ENCODE measurements at regions not wholly inside any gene's neighbourhood (a gene's known extent, or its start where the extent isn't known, plus 50 kb on each side); places are given as distances from the start of the nearest gene placed in this dataset.

DNA sequence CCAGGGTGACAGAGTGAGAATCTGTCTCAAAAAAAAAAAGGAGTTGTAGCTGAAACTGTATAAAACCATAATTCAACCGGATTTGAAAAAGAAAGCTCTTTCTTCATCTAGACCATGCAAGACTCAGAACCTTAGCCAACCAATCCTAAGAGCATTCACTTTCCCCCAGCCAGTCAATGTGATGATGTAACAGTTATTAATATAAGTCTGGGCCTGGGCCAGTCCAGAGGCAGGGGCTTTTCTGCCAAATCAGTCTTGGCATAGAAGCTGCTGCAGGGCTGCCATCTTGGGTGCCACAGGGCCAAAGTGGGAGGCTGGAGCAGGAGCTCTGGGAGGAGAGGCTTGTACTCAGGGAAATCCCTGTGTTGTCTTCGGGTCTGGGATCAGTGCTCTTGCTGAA is 288.4 kb downstream of the CLIC5 start:
- H3K4me3 ChIP-seq (replicated peaks in 1 of 3), result no peak overlapping the region
- no peaks in the 10 kb centered on the region for H3K4me1 ChIP-seq
- H3K9me3 ChIP-seq, result no peaks in the 10 kb centered on the region
- H3K27me3 ChIP-seq, result no peaks in the 10 kb centered on the region
- no peaks in the 10 kb centered on the region for H3K36me3 ChIP-seq
- 70 to 79% methylated on average over 2 of the region's 2 CpGs for WGBS, 2 donors
- intact Hi-C loops (cut with DNase I), result no loop called here
- TF ChIP-seq POLR2A (IDR thresholded peaks at IDR 0.05), result no peak
- TF ChIP-seq, protein P1, sequence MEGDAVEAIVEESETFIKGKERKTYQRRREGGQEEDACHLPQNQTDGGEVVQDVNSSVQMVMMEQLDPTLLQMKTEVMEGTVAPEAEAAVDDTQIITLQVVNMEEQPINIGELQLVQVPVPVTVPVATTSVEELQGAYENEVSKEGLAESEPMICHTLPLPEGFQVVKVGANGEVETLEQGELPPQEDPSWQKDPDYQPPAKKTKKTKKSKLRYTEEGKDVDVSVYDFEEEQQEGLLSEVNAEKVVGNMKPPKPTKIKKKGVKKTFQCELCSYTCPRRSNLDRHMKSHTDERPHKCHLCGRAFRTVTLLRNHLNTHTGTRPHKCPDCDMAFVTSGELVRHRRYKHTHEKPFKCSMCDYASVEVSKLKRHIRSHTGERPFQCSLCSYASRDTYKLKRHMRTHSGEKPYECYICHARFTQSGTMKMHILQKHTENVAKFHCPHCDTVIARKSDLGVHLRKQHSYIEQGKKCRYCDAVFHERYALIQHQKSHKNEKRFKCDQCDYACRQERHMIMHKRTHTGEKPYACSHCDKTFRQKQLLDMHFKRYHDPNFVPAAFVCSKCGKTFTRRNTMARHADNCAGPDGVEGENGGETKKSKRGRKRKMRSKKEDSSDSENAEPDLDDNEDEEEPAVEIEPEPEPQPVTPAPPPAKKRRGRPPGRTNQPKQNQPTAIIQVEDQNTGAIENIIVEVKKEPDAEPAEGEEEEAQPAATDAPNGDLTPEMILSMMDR (IDR thresholded peaks at IDR 0.05), result no peak
- DNase-seq, result no peak
- H3K27ac ChIP-seq, result no peak overlapping the region

DNA sequence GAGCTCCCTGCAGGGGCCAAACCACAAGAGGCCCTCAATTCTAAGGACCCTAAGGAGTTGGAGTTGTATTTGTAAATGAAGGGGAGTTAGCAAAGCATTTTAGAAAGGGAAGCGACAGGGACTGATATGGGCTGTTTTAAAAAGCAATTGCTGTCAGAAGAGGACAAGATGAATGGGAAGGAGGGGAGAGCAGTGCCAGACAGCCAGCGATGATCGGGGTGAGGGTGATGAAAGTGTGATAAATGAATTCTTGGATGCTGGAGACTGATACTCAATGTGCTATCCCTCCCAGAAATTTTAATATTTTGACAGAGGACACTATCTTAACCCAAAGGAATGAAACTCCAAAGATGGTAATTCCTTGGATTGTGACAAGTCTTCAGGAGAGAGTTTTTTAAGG is 289.2 kb downstream of the CLIC5 start:
- TF ChIP-seq, protein P1 (IDR thresholded peaks at IDR 0.05), result no peak
- no peak for TF ChIP-seq POLR2A (IDR thresholded peaks at IDR 0.05)
- Histone ChIP-seq H3K9me3 (no peaks in the 10 kb centered on the region), H3K4me3 (replicated peaks in 1 of 3) (no peak overlapping the region), H3K27me3 (no peaks in the 10 kb centered on the region), H3K27ac (no peak overlapping the region), H3K4me1 (no peaks in the 10 kb centered on the region), H3K36me3 (no peaks in the 10 kb centered on the region)
- intact Hi-C loops (cut with DNase I), result no loop called here
- 83 to 86% methylated on average over 3 of the region's 3 CpGs for WGBS, 2 donors
- no peak for DNase-seq

DNA sequence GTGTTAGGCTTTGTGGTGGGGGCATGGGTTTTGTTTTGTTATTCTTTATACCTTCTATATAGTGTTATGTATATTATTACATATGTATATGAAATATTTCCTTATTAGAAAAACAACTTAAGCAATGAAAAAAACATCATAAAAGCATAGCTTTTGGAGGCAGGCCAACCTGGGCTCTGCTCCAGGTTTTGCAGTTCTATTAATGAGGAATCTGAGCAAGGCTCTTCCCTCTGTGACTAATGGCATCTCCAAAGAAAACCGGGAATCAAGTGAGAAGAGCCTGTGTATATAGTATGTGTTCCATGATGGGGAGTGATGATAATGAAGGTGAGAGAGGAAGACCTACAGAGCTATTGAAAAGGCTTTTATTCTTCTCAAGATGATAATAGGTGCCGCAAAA is 291.1 kb downstream of the CLIC5 start:
- no peak for TF ChIP-seq POLR2A (IDR thresholded peaks at IDR 0.05)
- TF ChIP-seq, protein P1 (IDR thresholded peaks at IDR 0.05), result no peak
- intact Hi-C loops (cut with DNase I), result no loop called here
- no peaks in the 10 kb centered on the region for H3K36me3 ChIP-seq
- H3K27ac ChIP-seq, result no peak overlapping the region
- DNase-seq, result peak; percentile 17 to 22
- H3K9me3 ChIP-seq, result no peaks in the 10 kb centered on the region
- no peak overlapping the region for H3K4me3 ChIP-seq (replicated peaks in 1 of 3)
- no peaks in the 10 kb centered on the region for H3K4me1 ChIP-seq
- H3K27me3 ChIP-seq, result no peaks in the 10 kb centered on the region
- 49 to 62% methylated on average over 2 of the region's 2 CpGs for WGBS, 2 donors

DNA sequence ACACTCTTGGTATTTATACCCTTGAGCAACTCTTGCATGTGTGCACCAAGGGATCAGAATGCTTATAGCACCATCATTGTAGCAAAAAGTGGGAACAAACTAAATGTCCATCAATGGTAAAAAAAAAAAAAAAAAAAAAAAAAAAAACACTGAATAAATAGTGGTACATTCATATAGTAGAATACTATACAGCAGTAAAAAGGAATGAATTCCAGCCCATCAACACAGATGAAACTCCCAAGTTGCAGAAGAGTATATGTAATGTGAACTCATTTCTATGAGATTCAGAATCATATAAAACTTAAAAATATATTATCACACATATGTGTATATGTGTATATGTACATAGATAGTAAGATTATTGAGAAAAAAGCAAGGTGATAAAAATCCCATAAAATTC is 291.6 kb downstream of the CLIC5 start:
- H3K9me3 ChIP-seq, result no peaks in the 10 kb centered on the region
- H3K36me3 ChIP-seq, result no peaks in the 10 kb centered on the region
- H3K4me3 ChIP-seq (replicated peaks in 1 of 3), result no peak overlapping the region
- H3K27ac ChIP-seq, result no peak overlapping the region
- no peaks in the 10 kb centered on the region for H3K27me3 ChIP-seq
- H3K4me1 ChIP-seq, result no peaks in the 10 kb centered on the region
- intact Hi-C loops (cut with DNase I), result no loop called here
- TF ChIP-seq, protein P1 (IDR thresholded peaks at IDR 0.05), result no peak
- TF ChIP-seq POLR2A (IDR thresholded peaks at IDR 0.05), result no peak
- DNase-seq, result no peak

DNA sequence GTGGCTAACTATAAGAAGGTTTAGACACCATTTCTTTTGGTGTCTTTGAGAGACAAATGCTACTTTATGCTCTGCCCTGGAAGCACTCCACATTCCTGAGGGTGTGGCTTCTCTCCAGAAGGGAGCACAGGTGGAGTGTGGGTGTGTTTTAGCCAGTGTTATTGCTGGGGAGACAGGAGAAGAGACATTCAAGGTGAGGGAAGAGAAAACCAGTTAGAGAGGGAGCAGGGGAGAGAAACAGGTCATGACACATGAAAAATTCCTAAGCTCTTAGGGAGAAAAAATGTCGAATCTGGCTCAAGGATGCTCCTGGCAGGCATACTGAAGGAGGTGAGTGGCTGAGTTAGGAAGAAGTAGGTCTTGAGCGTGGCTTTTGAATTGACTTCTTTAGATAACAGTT is 292.8 kb downstream of the CLIC5 start:
- Histone ChIP-seq H3K4me1 (no peaks in the 10 kb centered on the region), H3K27me3 (no peaks in the 10 kb centered on the region), H3K36me3 (no peaks in the 10 kb centered on the region), H3K4me3 (replicated peaks in 1 of 3) (no peak overlapping the region), H3K27ac (no peak overlapping the region), H3K9me3 (no peaks in the 10 kb centered on the region)
- TF ChIP-seq, protein P1 (IDR thresholded peaks at IDR 0.05), result no peak
- TF ChIP-seq POLR2A (IDR thresholded peaks at IDR 0.05), result no peak
- WGBS, 2 donors, result 47 to 51% methylated on average over 2 of the region's 2 CpGs
- DNase-seq, result peak; percentile 60 to 63
- intact Hi-C loops (cut with DNase I), result no loop called here
